T-helper 22 cell (primary cell): ENCODE measurements at regions not wholly inside any gene's neighbourhood (a gene's known extent, or its start where the extent isn't known, plus 50 kb on each side); places are given as distances from the start of the nearest gene placed in this dataset.

Experiments used
- DNase-seq: peaks from one replicate; pipeline ENCODE4 v3.0.0-alpha.2; 2020; ENCODE audit warnings: low read depth

- DNase-seq = no peak
These were observed 724.4 kb upstream of the ROBO1 start for GRCh38 chr3:80492162-80492561.

GRCh38 chr3:80472961-80473360, 705.2 kb upstream of the ROBO1 start:
- no peak for DNase-seq

GRCh38 chr3:80472459-80472858, 704.7 kb upstream of the ROBO1 start:
- DNase-seq = no peak

GRCh38 chr3:80470433-80470832, 702.6 kb upstream of the ROBO1 start:
- no peak for DNase-seq

GRCh38 chr3:80465746-80466145, 697.9 kb upstream of the ROBO1 start:
- DNase-seq = no peak

- DNase-seq = no peak
These were observed 683.6 kb upstream of the ROBO1 start for GRCh38 chr3:80451393-80451792.

- no peak for DNase-seq
These were observed 677.8 kb upstream of the ROBO1 start for GRCh38 chr3:80445641-80446040.

GRCh38 chr3:80445053-80445452, 677.3 kb upstream of the ROBO1 start:
- DNase-seq = no peak

GRCh38 chr3:80439490-80439889, 671.7 kb upstream of the ROBO1 start:
- no peak for DNase-seq

- DNase-seq = no peak
These were observed 666.6 kb upstream of the ROBO1 start for GRCh38 chr3:80434366-80434765.

GRCh38 chr3:80424951-80425350, 657.2 kb upstream of the ROBO1 start:
- DNase-seq = no peak

- DNase-seq = no peak
These were observed 640.4 kb upstream of the ROBO1 start for GRCh38 chr3:80408030-80408721.

GRCh38 chr3:80405618-80406017, 637.8 kb upstream of the ROBO1 start:
- no peak for DNase-seq

GRCh38 chr3:80395023-80395422, 627.2 kb upstream of the ROBO1 start:
- no peak for DNase-seq

GRCh38 chr3:80391573-80391972, 623.8 kb upstream of the ROBO1 start:
- no peak for DNase-seq

GRCh38 chr3:80384811-80385210, 617.0 kb upstream of the ROBO1 start:
- no peak for DNase-seq

GRCh38 chr3:80374423-80374822, 606.6 kb upstream of the ROBO1 start:
- no peak for DNase-seq

GRCh38 chr3:80368616-80369015, 600.8 kb upstream of the ROBO1 start:
- DNase-seq = no peak

- no peak for DNase-seq
These were observed 599.2 kb upstream of the ROBO1 start for GRCh38 chr3:80366808-80367548.

GRCh38 chr3:80357761-80358160, 590.0 kb upstream of the ROBO1 start:
- DNase-seq = no peak

GRCh38 chr3:80355144-80355543, 587.3 kb upstream of the ROBO1 start:
- DNase-seq = no peak

GRCh38 chr3:80351201-80351600, 583.4 kb upstream of the ROBO1 start:
- DNase-seq = no peak

GRCh38 chr3:80350771-80351170, 583.0 kb upstream of the ROBO1 start:
- DNase-seq = no peak

- DNase-seq = no peak
These were observed 570.6 kb upstream of the ROBO1 start for GRCh38 chr3:80338366-80338765.
